H1 (cell line): ENCODE measurements at regions not wholly inside any gene's neighbourhood (a gene's known extent, or its start where the extent isn't known, plus 50 kb on each side); places are given as distances from the start of the nearest gene placed in this dataset.

Experiments used
- BRCA1 ChIP-seq: IDR thresholded peaks from 2 replicates; pipeline ENCODE4 v1.6.1; 2012; ENCODE audit warnings: low read depth, low read length, improper control_type of control experiment
- CHD1 ChIP-seq: IDR thresholded peaks from 2 replicates; pipeline ENCODE4 v1.6.1; 2012; ENCODE audit warnings: low read depth, low read length, improper control_type of control experiment
- EZH2 ChIP-seq: fragments of 200-600 bp; sonication (generic); IDR thresholded peaks from 2 replicates; pipeline ENCODE4 v1.7.1; 2012; ENCODE audit warnings: low read depth, mild to moderate bottlenecking, moderate library complexity, low read length, inconsistent platforms; ENCODE audit not compliant: severe bottlenecking
- HDAC2 ChIP-seq, 2 experiments: fragments of 300-600 bp in 1 of 2; sonication (generic) in 1 of 2; IDR thresholded peaks; 2 replicates each; pipeline ENCODE4 v1.6.1; 2011 to 2012; ENCODE audit warnings: low read depth in 2 of 2, low read length in 2 of 2, mild to moderate bottlenecking in 2 of 2, moderate library complexity in 2 of 2, borderline replicate concordance in 1 of 2, inconsistent platforms in 1 of 2
- POLR2A ChIP-seq, 2 experiments: IDR thresholded peaks; 1 replicate in 1 of 2; 2 replicates in 1 of 2; pipeline ENCODE4 v1.6.1; 2011; ENCODE audit warnings: low read depth in 2 of 2, low read length in 2 of 2, mild to moderate bottlenecking in 2 of 2; ENCODE audit errors: control extremely low read depth in 1 of 2
- TF ChIP-seq, protein P1 (sequence below): fragments of 300-600 bp; sonication (generic); IDR thresholded peaks from 2 replicates; pipeline ENCODE4 v1.7.1; 2012; ENCODE audit warnings: low read length, moderate library complexity, mild to moderate bottlenecking, inconsistent platforms; ENCODE audit not compliant: insufficient replicate concordance
- TF ChIP-seq, protein P2 (sequence below): IDR thresholded peaks from 2 replicates; pipeline ENCODE4 v1.6.1; 2012; ENCODE audit warnings: inconsistent platforms

DNA sequence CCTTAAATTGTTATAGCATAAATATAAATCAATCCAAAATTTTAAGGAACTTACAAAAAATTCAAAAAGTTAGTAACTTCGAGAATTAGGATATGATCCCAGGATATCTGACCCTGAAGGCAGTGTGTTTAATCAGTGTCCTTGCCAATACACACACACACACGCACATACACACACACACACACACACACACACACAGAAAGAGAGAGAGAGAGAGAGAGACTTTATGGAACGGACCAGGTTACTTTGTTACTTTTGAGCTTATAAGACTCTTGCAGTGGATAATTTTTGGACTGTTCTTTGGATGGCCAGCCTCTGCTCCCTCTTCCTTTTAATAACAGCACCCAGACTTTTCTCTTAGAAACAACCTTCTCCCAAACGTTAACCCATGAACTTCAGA is 322.9 kb downstream of the NFIB start (continued):
- TF ChIP-seq, protein P1, sequence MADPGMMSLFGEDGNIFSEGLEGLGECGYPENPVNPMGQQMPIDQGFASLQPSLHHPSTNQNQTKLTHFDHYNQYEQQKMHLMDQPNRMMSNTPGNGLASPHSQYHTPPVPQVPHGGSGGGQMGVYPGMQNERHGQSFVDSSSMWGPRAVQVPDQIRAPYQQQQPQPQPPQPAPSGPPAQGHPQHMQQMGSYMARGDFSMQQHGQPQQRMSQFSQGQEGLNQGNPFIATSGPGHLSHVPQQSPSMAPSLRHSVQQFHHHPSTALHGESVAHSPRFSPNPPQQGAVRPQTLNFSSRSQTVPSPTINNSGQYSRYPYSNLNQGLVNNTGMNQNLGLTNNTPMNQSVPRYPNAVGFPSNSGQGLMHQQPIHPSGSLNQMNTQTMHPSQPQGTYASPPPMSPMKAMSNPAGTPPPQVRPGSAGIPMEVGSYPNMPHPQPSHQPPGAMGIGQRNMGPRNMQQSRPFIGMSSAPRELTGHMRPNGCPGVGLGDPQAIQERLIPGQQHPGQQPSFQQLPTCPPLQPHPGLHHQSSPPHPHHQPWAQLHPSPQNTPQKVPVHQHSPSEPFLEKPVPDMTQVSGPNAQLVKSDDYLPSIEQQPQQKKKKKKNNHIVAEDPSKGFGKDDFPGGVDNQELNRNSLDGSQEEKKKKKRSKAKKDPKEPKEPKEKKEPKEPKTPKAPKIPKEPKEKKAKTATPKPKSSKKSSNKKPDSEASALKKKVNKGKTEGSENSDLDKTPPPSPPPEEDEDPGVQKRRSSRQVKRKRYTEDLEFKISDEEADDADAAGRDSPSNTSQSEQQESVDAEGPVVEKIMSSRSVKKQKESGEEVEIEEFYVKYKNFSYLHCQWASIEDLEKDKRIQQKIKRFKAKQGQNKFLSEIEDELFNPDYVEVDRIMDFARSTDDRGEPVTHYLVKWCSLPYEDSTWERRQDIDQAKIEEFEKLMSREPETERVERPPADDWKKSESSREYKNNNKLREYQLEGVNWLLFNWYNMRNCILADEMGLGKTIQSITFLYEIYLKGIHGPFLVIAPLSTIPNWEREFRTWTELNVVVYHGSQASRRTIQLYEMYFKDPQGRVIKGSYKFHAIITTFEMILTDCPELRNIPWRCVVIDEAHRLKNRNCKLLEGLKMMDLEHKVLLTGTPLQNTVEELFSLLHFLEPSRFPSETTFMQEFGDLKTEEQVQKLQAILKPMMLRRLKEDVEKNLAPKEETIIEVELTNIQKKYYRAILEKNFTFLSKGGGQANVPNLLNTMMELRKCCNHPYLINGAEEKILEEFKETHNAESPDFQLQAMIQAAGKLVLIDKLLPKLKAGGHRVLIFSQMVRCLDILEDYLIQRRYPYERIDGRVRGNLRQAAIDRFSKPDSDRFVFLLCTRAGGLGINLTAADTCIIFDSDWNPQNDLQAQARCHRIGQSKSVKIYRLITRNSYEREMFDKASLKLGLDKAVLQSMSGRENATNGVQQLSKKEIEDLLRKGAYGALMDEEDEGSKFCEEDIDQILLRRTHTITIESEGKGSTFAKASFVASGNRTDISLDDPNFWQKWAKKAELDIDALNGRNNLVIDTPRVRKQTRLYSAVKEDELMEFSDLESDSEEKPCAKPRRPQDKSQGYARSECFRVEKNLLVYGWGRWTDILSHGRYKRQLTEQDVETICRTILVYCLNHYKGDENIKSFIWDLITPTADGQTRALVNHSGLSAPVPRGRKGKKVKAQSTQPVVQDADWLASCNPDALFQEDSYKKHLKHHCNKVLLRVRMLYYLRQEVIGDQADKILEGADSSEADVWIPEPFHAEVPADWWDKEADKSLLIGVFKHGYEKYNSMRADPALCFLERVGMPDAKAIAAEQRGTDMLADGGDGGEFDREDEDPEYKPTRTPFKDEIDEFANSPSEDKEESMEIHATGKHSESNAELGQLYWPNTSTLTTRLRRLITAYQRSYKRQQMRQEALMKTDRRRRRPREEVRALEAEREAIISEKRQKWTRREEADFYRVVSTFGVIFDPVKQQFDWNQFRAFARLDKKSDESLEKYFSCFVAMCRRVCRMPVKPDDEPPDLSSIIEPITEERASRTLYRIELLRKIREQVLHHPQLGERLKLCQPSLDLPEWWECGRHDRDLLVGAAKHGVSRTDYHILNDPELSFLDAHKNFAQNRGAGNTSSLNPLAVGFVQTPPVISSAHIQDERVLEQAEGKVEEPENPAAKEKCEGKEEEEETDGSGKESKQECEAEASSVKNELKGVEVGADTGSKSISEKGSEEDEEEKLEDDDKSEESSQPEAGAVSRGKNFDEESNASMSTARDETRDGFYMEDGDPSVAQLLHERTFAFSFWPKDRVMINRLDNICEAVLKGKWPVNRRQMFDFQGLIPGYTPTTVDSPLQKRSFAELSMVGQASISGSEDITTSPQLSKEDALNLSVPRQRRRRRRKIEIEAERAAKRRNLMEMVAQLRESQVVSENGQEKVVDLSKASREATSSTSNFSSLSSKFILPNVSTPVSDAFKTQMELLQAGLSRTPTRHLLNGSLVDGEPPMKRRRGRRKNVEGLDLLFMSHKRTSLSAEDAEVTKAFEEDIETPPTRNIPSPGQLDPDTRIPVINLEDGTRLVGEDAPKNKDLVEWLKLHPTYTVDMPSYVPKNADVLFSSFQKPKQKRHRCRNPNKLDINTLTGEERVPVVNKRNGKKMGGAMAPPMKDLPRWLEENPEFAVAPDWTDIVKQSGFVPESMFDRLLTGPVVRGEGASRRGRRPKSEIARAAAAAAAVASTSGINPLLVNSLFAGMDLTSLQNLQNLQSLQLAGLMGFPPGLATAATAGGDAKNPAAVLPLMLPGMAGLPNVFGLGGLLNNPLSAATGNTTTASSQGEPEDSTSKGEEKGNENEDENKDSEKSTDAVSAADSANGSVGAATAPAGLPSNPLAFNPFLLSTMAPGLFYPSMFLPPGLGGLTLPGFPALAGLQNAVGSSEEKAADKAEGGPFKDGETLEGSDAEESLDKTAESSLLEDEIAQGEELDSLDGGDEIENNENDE = no peak
- no peak for TF ChIP-seq CHD1
- TF ChIP-seq EZH2 = no peak
- TF ChIP-seq POLR2A (IDR thresholded peaks at IDR 0.05; ENCODE audit: control extremely low read depth in 1 of 2, low read depth in 2 of 2, low read length in 2 of 2) = no peak
- no peak for TF ChIP-seq HDAC2 (IDR thresholded peaks at IDR 0.05; ENCODE audit: borderline replicate concordance in 1 of 2, low read depth in 2 of 2, low read length in 2 of 2)
- TF ChIP-seq BRCA1 = no peak
- TF ChIP-seq, protein P2, sequence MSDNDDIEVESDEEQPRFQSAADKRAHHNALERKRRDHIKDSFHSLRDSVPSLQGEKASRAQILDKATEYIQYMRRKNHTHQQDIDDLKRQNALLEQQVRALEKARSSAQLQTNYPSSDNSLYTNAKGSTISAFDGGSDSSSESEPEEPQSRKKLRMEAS = no peak
